PC-3 (cell line): ENCODE measurements at regions not wholly inside any gene's neighbourhood (a gene's known extent, or its start where the extent isn't known, plus 50 kb on each side); places are given as distances from the start of the nearest gene placed in this dataset.

ENCODE experiments used
- CTCF ChIP-seq: fragments of 300-600 bp; sonication (generic); conservative IDR thresholded peaks from 2 replicates; pipeline ENCODE4 v1.5.1; 2017; ENCODE audit warnings: antibody characterized with exemption, low read depth, mild to moderate bottlenecking, low read length
- EZH2 ChIP-seq: fragments of 300-600 bp; sonication (generic); IDR thresholded peaks from one replicate; pipeline ENCODE4 v1.6.1; 2017; ENCODE audit warnings: antibody characterized with exemption, mild to moderate bottlenecking, low read length; ENCODE audit not compliant: unreplicated experiment

GRCh38 chr6:21992178-21992967 lies 304.5 kb downstream of the PRL start:
- TF ChIP-seq CTCF (no peak), EZH2 (no peak)
